ENCODE measurements at regions not wholly inside any gene's neighbourhood (a gene's known extent, or its start where the extent isn't known, plus 50 kb on each side); places are given as distances from the start of the nearest gene placed in this dataset.

DNA sequence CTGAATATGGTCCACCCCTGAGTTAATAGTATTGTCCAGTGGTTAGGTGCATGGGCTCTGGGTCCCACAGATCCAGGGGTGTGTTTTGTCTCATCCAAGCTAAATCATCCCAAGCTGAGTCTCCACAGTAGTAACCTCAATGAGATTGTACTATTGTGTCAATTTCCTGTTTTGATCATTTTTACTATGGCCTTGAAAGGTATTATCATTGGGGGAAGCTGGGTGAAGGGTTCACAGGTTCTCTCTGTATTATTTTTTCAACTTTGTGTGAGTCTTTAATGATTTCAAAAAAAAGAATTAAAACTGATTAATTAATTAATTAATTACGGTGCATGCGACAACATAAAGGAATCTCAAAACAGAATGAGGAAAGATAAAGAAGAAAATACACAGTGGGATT lies 266.1 kb downstream of the MN1 start:
- TF ChIP-seq, protein P1, sequence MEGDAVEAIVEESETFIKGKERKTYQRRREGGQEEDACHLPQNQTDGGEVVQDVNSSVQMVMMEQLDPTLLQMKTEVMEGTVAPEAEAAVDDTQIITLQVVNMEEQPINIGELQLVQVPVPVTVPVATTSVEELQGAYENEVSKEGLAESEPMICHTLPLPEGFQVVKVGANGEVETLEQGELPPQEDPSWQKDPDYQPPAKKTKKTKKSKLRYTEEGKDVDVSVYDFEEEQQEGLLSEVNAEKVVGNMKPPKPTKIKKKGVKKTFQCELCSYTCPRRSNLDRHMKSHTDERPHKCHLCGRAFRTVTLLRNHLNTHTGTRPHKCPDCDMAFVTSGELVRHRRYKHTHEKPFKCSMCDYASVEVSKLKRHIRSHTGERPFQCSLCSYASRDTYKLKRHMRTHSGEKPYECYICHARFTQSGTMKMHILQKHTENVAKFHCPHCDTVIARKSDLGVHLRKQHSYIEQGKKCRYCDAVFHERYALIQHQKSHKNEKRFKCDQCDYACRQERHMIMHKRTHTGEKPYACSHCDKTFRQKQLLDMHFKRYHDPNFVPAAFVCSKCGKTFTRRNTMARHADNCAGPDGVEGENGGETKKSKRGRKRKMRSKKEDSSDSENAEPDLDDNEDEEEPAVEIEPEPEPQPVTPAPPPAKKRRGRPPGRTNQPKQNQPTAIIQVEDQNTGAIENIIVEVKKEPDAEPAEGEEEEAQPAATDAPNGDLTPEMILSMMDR (IDR thresholded peaks at IDR 0.05), result no peak
- H3K79me2 ChIP-seq, result no peaks in the 10 kb centered on the region
- H3K4me3 ChIP-seq (ENCODE audit: low read depth, low read length), result no peak overlapping the region
- H3K36me3 ChIP-seq (ENCODE audit: control insufficient read depth, insufficient read depth, low read length), result no peaks in the 10 kb centered on the region
- no peak overlapping the region for H3K4me2 ChIP-seq (ENCODE audit: low read length)
- no peaks in the 10 kb centered on the region for H3K27me3 ChIP-seq (ENCODE audit: control insufficient read depth, insufficient read depth, low read length)
- no peak overlapping the region for H3K27ac ChIP-seq
- no peak overlapping the region for H2AFZ ChIP-seq
- no peak overlapping the region for H3K9ac ChIP-seq
- H3K9me3 ChIP-seq (ENCODE audit: control insufficient read depth, low read length), result no peaks in the 10 kb centered on the region
- no peaks in the 10 kb centered on the region for H3K4me1 ChIP-seq

DNA sequence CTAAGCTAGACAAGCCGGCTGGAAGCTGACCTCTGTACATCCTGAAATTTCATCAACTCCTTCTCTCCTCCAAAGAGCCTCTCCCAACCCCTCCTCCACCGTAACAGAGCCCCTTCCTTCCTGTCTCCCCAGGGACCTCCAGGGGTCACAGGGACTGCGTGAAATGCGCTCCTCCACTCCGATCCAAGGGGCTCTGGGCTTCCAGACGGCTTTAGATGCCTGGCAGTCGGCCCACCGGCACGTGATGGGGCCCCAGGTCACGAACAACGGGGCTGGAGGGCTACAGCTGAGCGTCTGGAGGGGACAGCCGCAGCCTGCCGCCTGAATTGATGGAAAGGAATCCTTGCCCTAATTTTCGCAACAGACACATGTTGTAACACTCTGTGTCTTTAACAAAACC lies 264.1 kb downstream of the MN1 start:
- Histone ChIP-seq H3K36me3 (ENCODE audit: control insufficient read depth, insufficient read depth, low read length) (no peaks in the 10 kb centered on the region), H3K4me1 (no peaks in the 10 kb centered on the region), H3K4me2 (ENCODE audit: low read length) (no peak overlapping the region), H3K9me3 (ENCODE audit: control insufficient read depth, low read length) (no peaks in the 10 kb centered on the region), H3K79me2 (no peaks in the 10 kb centered on the region), H3K9ac (no peak overlapping the region), H2AFZ (no peak overlapping the region), H3K27me3 (ENCODE audit: control insufficient read depth, insufficient read depth, low read length) (no peaks in the 10 kb centered on the region), H3K27ac (no peak overlapping the region), H3K4me3 (ENCODE audit: low read depth, low read length) (no peak overlapping the region)
- TF ChIP-seq, protein P1 (IDR thresholded peaks at IDR 0.05), result no peak

DNA sequence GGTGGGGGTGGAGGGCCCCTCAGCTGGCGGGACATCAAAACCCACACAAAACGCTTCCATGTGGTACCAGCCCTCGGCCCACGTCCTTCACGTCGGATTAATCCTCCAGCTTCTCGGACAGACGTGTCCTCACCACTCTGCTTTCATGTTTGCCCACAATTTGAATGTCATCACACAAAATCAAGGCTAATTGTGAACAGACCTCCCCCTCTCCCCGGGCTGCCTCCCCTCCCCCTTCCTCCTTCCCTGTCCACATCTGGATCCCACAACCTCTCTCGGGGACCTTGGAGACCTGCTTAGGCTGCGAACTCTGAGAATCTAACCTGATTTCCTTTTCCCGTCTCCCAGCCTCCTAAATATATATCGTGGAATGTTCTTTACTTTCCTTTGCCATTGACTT lies 262.9 kb downstream of the MN1 start:
- no peaks in the 10 kb centered on the region for H3K79me2 ChIP-seq
- H3K4me2 ChIP-seq (ENCODE audit: low read length), result no peak overlapping the region
- H3K27ac ChIP-seq, result no peak overlapping the region
- no peaks in the 10 kb centered on the region for H3K36me3 ChIP-seq (ENCODE audit: control insufficient read depth, insufficient read depth, low read length)
- no peak overlapping the region for H3K9ac ChIP-seq
- H3K27me3 ChIP-seq (ENCODE audit: control insufficient read depth, insufficient read depth, low read length), result no peaks in the 10 kb centered on the region
- no peaks in the 10 kb centered on the region for H3K4me1 ChIP-seq
- no peak overlapping the region for H2AFZ ChIP-seq
- TF ChIP-seq, protein P1 (IDR thresholded peaks at IDR 0.05), result no peak
- no peaks in the 10 kb centered on the region for H3K9me3 ChIP-seq (ENCODE audit: control insufficient read depth, low read length)
- H3K4me3 ChIP-seq (ENCODE audit: low read depth, low read length), result no peak overlapping the region

DNA sequence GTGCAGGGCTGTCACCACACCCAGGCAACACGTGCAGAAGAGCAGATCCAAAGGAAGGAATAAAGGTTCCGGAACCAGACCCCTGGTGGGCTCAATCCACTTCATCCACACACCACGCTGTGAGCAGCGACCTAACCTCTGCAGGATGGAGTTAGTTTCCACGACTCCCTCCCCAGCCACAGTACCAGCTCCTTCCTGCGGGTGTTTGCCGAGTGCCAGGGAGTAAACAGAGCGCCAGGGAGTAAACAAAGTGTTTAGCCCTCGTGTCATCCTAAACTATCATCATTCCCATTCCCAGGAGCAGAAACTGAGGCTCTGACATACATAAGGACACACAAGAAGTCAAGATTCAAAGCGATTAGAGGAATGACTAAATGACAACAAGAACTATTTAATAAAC lies 261.3 kb downstream of the MN1 start:
- H3K4me2 ChIP-seq (ENCODE audit: low read length), result no peak overlapping the region
- no peak overlapping the region for H3K9ac ChIP-seq
- no peaks in the 10 kb centered on the region for H3K9me3 ChIP-seq (ENCODE audit: control insufficient read depth, low read length)
- no peaks in the 10 kb centered on the region for H3K79me2 ChIP-seq
- no peaks in the 10 kb centered on the region for H3K27me3 ChIP-seq (ENCODE audit: control insufficient read depth, insufficient read depth, low read length)
- H3K36me3 ChIP-seq (ENCODE audit: control insufficient read depth, insufficient read depth, low read length), result no peaks in the 10 kb centered on the region
- H3K4me1 ChIP-seq, result no peaks in the 10 kb centered on the region
- H3K4me3 ChIP-seq (ENCODE audit: low read depth, low read length), result no peak overlapping the region
- H3K27ac ChIP-seq, result no peak overlapping the region
- H2AFZ ChIP-seq, result no peak overlapping the region
- TF ChIP-seq, protein P1 (IDR thresholded peaks at IDR 0.05), result no peak

DNA sequence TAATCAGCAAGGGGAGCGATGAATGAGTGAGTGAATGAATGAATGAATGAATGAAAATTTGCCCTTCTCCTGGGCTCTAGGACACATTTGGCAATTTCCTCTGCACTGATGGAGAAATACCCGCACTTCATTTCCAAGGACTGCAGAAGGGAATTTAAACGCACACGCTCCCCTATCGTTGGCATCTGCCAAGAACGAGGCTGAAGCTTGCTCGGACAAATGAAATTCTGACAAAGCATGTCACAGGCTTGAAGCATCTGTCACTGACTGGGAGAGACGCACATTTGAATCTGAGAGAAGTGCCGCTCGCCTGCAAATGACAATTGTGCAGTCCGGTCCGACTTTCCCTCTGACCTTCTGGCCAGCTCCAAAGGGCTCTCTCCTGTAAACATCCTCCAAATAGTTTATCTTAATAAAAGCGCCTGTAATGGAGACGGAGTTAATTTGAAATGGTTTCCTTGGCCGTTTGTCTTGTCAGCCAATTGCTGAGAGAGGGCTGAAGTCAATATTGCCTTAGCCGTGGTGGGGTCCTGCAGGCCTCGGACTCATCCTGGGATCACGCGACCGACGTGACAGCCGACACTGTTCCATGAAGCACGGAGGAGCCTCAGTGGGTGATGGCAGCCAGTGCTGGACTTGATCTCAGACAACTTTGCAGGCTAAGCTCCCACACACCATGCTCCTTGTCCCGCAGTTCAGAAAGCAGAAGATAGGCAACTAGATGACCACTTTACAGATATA lies 260.7 kb downstream of the MN1 start:
- Histone ChIP-seq H3K9ac (no peak overlapping the region), H2AFZ (no peak overlapping the region), H3K4me2 (ENCODE audit: low read length) (no peak overlapping the region), H3K36me3 (ENCODE audit: control insufficient read depth, insufficient read depth, low read length) (no peaks in the 10 kb centered on the region), H3K27ac (no peak overlapping the region), H3K9me3 (ENCODE audit: control insufficient read depth, low read length) (no peaks in the 10 kb centered on the region), H3K4me1 (no peaks in the 10 kb centered on the region), H3K27me3 (ENCODE audit: control insufficient read depth, insufficient read depth, low read length) (no peaks in the 10 kb centered on the region), H3K79me2 (no peaks in the 10 kb centered on the region), H3K4me3 (ENCODE audit: low read depth, low read length) (no peak overlapping the region)
- TF ChIP-seq, protein P1 (IDR thresholded peaks at IDR 0.05), result no peak
